Activated B cell treated with CpG ODN at 0.5 μM for 24 hours (primary cell): ENCODE measurements at regions not wholly inside any gene's neighbourhood (a gene's known extent, or its start where the extent isn't known, plus 50 kb on each side); places are given as distances from the start of the nearest gene placed in this dataset.

Experiments used
- ATAC-seq: fragments of 200-7000 bp; cut with Tn5 transposase; one replicate; pipeline ENCODE4 v1.10.0; 2021; ENCODE audit warnings: low read depth, mild to moderate bottlenecking, moderate library complexity
- CTCF ChIA-PET: fragments of 350-600 bp; sonication (Branson Sonifier 250); formaldehyde crosslinking; loops from one replicate; lab custom pipeline; 2021; ENCODE audit warnings: antibody characterized with exemption; lab: Charles Lee
- POLR2A ChIA-PET: fragments of 350-600 bp; sonication (Branson Sonifier 250); formaldehyde crosslinking; loops from one replicate; lab custom pipeline; 2021; ENCODE audit warnings: antibody characterized with exemption; lab: Charles Lee
- DNase-seq: peaks from one replicate; pipeline ENCODE4 v3.0.0; 2022
- H3K27ac Mint-ChIP-seq: one replicate; pipeline ENCODE4 v1.8.0; 2020; ENCODE audit warnings: mixed read lengths
- H3K27me3 Mint-ChIP-seq: one replicate; pipeline ENCODE4 v1.8.0; 2021; ENCODE audit warnings: mixed read lengths
- H3K36me3 Mint-ChIP-seq: one replicate; pipeline ENCODE4 v1.8.0; 2021; ENCODE audit warnings: low read depth, mixed read lengths
- H3K4me1 Mint-ChIP-seq: one replicate; pipeline ENCODE4 v1.8.0; 2021; ENCODE audit warnings: mixed read lengths
- H3K4me3 Mint-ChIP-seq: one replicate; pipeline ENCODE4 v1.8.0; 2020; ENCODE audit warnings: mild to moderate bottlenecking, mixed read lengths
- H3K9me3 Mint-ChIP-seq: one replicate; pipeline ENCODE4 v1.8.0; 2020; ENCODE audit warnings: mixed read lengths
- intact Hi-C: fragments of 100-400 bp; cut with micrococcal nuclease; formaldehyde crosslinking; loops from one replicate; pipeline ENCODE4 v1.15.1; 2024
- TF ChIP-seq, protein P1 (sequence below): fragments of 200-600 bp; IDR thresholded peaks from one replicate; pipeline ENCODE4 v1.8.0; 2022; ENCODE audit warnings: antibody characterized with exemption, mild to moderate bottlenecking

DNA sequence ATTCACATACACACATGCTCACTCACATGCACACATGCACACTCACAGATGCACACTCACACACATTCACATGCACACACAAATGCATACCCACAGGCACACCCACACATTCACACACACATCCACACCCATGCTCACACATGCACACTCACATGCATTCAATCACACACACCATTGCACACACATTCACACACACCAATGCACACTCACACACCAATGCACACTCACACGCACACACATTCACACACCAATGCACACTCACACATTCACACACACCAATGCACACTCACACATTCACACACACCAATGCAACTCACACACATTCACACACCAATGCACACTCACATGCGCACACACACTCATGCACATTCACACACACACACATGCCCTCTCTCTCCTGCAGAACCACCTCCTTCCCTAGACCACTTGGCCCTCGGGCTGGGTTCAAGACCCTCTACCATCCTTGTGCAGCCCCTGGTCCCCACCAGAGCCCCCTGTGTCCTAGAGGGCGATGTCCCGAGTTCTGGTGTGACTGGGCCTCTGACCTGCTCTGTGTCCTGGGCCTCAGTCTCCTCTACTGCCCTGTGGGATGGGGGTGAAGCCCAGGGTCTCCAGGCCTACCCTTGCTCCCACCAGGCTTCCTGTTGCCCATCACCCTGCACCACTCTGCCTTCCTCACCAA is 139.0 kb downstream of the OLFM1 start:
- Mint-ChIP-seq H3K4me1 (no peaks in the 10 kb centered on the region), H3K36me3 (no peaks in the 10 kb centered on the region), H3K27ac (no peak overlapping the region), H3K9me3 (no peaks in the 10 kb centered on the region), H3K27me3 (peaks cover 1% of the 10 kb centered on the region), H3K4me3 (no peak overlapping the region)
- ChIA-PET POLR2A (no interaction called here), CTCF (no interaction called here)
- DNase-seq: no peak
- intact Hi-C loops: no loop called here
- TF ChIP-seq, protein P1, sequence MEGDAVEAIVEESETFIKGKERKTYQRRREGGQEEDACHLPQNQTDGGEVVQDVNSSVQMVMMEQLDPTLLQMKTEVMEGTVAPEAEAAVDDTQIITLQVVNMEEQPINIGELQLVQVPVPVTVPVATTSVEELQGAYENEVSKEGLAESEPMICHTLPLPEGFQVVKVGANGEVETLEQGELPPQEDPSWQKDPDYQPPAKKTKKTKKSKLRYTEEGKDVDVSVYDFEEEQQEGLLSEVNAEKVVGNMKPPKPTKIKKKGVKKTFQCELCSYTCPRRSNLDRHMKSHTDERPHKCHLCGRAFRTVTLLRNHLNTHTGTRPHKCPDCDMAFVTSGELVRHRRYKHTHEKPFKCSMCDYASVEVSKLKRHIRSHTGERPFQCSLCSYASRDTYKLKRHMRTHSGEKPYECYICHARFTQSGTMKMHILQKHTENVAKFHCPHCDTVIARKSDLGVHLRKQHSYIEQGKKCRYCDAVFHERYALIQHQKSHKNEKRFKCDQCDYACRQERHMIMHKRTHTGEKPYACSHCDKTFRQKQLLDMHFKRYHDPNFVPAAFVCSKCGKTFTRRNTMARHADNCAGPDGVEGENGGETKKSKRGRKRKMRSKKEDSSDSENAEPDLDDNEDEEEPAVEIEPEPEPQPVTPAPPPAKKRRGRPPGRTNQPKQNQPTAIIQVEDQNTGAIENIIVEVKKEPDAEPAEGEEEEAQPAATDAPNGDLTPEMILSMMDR: no peak
- ATAC-seq: no peak

DNA sequence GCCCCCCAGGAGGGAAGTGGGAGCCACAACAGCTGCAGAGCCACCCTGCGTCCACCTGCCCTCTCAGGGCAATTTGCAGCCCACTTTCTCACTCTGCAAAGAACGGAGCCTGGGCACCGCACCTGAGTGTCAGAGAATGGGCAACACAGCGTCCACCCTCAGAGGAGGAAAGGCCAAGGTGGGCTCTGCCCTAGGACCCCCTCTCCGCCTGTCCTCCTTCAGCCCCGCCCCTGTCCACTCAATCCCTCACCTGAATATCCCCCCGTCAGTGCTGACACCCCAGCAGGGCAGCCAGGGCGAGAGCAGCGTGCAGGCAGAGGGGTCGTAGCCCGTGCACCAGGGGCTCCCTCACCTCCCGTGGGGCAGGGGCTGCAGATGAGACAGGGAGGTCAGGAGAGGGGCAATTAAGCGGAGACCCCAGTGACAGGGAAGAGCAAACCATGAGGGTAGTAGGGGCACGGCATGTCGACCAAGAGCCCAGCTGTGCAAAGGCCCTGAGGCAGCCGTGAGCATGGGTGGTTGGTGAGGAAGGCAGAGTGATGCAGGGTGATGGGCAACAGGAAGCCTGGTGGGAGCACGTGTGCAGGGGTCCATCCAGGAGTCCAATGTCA is 140.3 kb downstream of the OLFM1 start:
- Mint-ChIP-seq H3K27me3 (peaks cover 1% of the 10 kb centered on the region), H3K36me3 (no peaks in the 10 kb centered on the region), H3K27ac (no peak overlapping the region), H3K4me1 (no peaks in the 10 kb centered on the region), H3K9me3 (no peaks in the 10 kb centered on the region), H3K4me3 (no peak overlapping the region)
- ATAC-seq (no peak), DNase-seq (no peak)
- intact Hi-C loops: no loop called here
- ChIA-PET POLR2A (no interaction called here), CTCF (no interaction called here)
- TF ChIP-seq, protein P1: no peak

DNA sequence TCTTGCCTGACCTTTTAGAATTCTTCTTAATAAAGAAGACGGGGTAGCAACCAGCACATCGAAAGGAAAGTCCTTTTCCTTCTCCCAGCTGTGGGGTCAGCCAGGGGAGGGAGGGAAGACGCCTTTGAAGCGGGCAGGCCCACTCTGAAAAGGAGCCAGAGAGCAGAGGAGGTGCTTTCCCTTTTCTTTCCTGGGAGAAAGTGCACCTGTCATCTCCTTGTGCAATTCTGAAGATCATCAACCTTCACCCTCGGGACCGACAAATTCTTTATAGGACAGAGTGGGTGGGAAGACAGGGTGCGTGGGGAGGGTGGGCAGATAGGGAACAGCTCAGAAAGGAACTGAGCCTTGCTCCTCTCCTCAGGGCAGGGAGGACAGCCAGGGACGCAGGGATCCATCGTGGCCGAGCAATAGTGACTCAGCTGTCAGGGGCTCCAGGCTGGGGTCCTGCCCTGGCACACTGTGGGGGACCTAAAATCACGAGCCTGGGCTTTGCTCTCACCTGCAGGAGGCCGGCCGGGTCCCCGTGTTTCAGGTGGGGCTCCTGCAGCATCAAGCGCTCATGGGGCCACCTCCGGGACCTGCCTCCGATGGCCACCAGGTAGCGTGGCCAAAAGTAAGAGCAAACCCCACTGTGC is 141.0 kb downstream of the OLFM1 start:
- Mint-ChIP-seq H3K4me3 (no peak overlapping the region), H3K36me3 (no peaks in the 10 kb centered on the region), H3K27ac (no peak overlapping the region), H3K4me1 (no peaks in the 10 kb centered on the region), H3K27me3 (peaks cover 1% of the 10 kb centered on the region), H3K9me3 (peaks cover 4% of the 10 kb centered on the region)
- ATAC-seq (no peak), DNase-seq (no peak)
- ChIA-PET POLR2A (no interaction called here), CTCF (no interaction called here)
- intact Hi-C loops: no loop called here
- TF ChIP-seq, protein P1: no peak

DNA sequence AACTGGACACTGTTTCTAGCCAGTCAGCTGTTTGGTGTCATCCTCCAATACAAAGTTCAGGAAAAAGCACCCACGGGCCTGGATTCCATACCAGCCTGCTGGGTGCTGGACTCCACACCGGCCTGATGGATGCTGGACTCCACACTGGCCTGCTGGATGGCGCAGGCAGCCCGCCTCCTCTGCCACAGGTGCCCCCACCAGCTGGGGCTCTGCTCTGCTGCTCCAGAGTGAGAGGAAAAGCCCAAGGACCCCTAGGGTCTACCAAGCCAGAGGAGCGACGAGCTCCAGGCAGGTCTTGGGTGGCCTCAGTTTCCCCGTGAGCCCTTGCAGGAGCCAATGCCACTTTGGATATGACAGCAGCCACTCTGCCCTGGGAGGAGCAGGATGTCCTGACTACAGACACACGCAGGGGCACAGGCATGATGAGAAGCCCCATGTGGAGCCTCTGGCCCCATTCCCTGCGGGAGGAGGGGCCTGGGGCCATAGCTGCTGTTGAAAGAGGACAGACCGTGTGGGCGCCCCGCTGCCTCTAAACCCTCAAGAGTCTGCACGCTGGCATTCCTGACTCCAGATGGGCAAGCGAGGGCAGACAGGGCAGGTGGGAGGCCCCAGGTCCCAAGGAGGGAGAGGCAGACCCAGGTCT is 141.6 kb downstream of the OLFM1 start:
- no peak overlapping the region for H3K4me3 Mint-ChIP-seq
- TF ChIP-seq, protein P1: no peak
- no peak overlapping the region for H3K27ac Mint-ChIP-seq
- no peak for ATAC-seq
- ChIA-PET POLR2A (no interaction called here), CTCF (no interaction called here)
- intact Hi-C loops: no loop called here
- H3K36me3 Mint-ChIP-seq: no peaks in the 10 kb centered on the region
- H3K9me3 Mint-ChIP-seq: peaks cover 7% of the 10 kb centered on the region
- H3K27me3 Mint-ChIP-seq: peaks cover 1% of the 10 kb centered on the region
- DNase-seq: no peak
- no peaks in the 10 kb centered on the region for H3K4me1 Mint-ChIP-seq

DNA sequence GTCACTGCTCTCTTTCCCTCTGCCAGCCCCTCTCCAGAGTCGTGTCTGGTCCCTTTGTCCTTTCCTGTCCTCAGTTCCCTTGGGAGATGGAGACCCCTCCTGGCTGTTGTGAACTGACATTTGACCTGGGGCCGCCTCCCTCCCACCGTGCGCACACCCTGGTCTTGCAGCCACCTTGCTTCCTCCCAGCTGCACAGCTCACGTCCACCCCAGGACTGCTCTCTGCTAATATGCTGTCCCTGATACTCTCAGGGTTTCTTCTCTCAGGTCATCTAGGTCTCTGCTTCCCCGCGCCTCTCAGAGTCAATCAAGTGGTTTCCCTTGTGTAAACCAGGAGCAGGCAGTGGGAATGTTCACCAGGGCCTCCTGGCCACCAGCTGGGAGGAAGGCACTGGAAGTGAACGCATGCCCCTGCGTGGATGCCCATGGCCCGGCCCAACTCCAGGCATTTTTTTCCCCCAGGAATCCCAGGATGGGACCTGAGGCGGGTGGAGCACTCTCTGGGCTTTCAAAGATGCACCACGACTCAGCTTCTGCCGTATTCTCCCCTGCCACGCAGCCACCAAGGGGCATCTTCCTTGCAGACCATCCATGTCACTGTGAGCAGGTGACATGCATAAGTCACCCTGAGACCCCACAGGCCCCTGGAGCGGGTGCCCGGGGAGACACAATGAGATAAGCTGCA is 142.4 kb downstream of the OLFM1 start:
- DNase-seq: no peak
- TF ChIP-seq, protein P1: no peak
- ChIA-PET CTCF (no interaction called here), POLR2A (no interaction called here)
- no peaks in the 10 kb centered on the region for H3K36me3 Mint-ChIP-seq
- H3K27me3 Mint-ChIP-seq: peaks cover 1% of the 10 kb centered on the region
- ATAC-seq: no peak
- intact Hi-C loops: no loop called here
- H3K9me3 Mint-ChIP-seq: peaks cover 9% of the 10 kb centered on the region
- no peaks in the 10 kb centered on the region for H3K4me1 Mint-ChIP-seq
- no peak overlapping the region for H3K27ac Mint-ChIP-seq
- no peak overlapping the region for H3K4me3 Mint-ChIP-seq
